Central memory CD8-positive, alpha-beta T cell (primary cell): ENCODE measurements at regions not wholly inside any gene's neighbourhood (a gene's known extent, or its start where the extent isn't known, plus 50 kb on each side); places are given as distances from the start of the nearest gene placed in this dataset.

Source experiments
- ATAC-seq: fragments of 150-1000 bp; cut with Tn5 transposase; replicated peaks from 2 replicates; pipeline ENCODE4 v1.10.0; 2022; ENCODE audit warnings: mild to moderate bottlenecking, moderate FRiP score, moderate number of reproducible peaks; ENCODE audit not compliant: poor library complexity, severe bottlenecking; ENCODE audit errors: extremely low read depth
- DNase-seq, 2 donors: peaks; one replicate each; pipeline ENCODE4 v3.0.0; 2021; ENCODE audit warnings: low spot score in 2 of 2
- H3K27ac Mint-ChIP-seq: one replicate; pipeline ENCODE4 v1.8.0; 2022; ENCODE audit warnings: low read depth, mild to moderate bottlenecking, moderate library complexity, mixed read lengths
- H3K27me3 Mint-ChIP-seq: one replicate; pipeline ENCODE4 v1.8.0; 2022; ENCODE audit warnings: mixed read lengths
- H3K36me3 Mint-ChIP-seq: one replicate; pipeline ENCODE4 v1.8.0; 2022; ENCODE audit warnings: mild to moderate bottlenecking, moderate library complexity, mixed read lengths; ENCODE audit not compliant: insufficient read depth
- H3K4me1 Mint-ChIP-seq: one replicate; pipeline ENCODE4 v1.8.0; 2022; ENCODE audit warnings: mixed read lengths
- H3K4me3 Mint-ChIP-seq: one replicate; pipeline ENCODE4 v1.8.0; 2022; ENCODE audit warnings: mild to moderate bottlenecking, moderate library complexity, mixed read lengths
- H3K9me3 Mint-ChIP-seq: one replicate; pipeline ENCODE4 v1.8.0; 2022; ENCODE audit warnings: mixed read lengths

DNA sequence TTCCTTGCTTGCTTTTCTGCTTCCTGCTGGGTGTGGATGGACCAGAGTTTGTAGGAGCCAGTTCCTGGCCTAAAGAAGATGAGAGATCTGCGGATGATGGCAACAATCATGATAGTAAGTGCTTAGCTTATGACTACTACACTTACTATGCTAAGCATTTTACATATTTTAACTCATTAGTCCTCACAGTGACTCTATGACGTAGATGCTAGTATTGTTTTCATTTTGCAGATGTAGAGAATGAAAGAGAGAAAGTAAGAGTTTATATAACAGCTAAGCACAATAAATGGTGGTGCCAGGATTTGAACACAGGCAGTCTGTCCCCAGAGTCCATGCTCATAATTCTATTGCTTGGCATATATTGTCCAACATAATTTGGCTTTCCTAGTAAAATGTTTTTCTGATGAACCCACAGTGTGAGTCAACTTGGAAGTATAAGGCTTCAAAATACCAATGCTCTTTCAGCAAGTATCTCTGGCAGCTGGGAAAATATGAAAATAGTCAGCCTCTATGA is 363.2 kb upstream of the DDHD1 start:
- peaks cover 27% of the 10 kb centered on the region for H3K9me3 Mint-ChIP-seq
- DNase-seq (no peak), ATAC-seq (no peak)
- no peak overlapping the region for H3K4me3 Mint-ChIP-seq
- no peaks in the 10 kb centered on the region for H3K36me3 Mint-ChIP-seq
- no peaks in the 10 kb centered on the region for H3K27me3 Mint-ChIP-seq
- no peak overlapping the region for H3K27ac Mint-ChIP-seq
- H3K4me1 Mint-ChIP-seq = no peaks in the 10 kb centered on the region

DNA sequence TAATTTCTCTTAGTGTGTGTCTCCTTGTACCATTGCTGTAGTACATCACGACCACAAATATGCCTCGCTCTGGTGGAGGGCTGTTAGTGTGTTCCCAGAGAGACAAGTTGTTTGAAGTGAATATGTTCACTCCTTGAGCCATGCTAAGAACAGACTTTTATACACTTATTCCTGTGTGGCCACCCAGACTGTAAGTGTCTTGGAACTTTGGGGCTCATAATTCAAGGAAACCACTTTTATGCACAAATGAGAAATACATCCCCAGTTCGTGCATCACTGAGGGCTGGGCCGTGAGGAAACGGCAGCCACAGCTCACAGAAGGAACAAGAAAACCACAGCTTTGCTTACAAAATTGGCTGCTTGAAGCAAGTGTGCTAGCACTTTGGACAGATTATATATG is 362.2 kb upstream of the DDHD1 start:
- Mint-ChIP-seq H3K27ac (no peak overlapping the region), H3K4me1 (no peaks in the 10 kb centered on the region), H3K4me3 (no peak overlapping the region), H3K9me3 (peaks cover 22% of the 10 kb centered on the region), H3K27me3 (no peaks in the 10 kb centered on the region), H3K36me3 (no peaks in the 10 kb centered on the region)
- ATAC-seq = no peak
- no peak for DNase-seq

DNA sequence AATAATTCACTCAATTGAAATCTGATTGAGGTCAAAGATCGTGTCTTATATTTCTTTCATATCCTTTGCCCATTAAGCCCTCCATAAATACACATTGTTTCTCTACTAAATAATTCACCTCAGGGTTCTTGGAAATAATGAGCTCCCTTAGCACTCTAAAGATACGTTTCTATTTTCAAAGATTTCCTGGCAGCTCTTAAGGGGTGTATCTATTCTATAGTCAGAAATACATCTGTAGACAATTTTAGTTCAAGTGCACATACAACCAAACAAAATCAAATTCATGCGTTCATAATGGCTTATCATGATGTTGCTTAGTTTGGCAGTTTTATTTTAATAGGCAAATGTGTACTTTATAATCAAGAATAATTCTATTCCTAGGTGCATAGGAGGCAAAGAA is 361.1 kb upstream of the DDHD1 start:
- no peaks in the 10 kb centered on the region for H3K36me3 Mint-ChIP-seq
- peaks cover 18% of the 10 kb centered on the region for H3K9me3 Mint-ChIP-seq
- no peak for ATAC-seq
- H3K27me3 Mint-ChIP-seq = no peaks in the 10 kb centered on the region
- no peak overlapping the region for H3K27ac Mint-ChIP-seq
- DNase-seq = no peak
- H3K4me1 Mint-ChIP-seq = no peaks in the 10 kb centered on the region
- no peak overlapping the region for H3K4me3 Mint-ChIP-seq

DNA sequence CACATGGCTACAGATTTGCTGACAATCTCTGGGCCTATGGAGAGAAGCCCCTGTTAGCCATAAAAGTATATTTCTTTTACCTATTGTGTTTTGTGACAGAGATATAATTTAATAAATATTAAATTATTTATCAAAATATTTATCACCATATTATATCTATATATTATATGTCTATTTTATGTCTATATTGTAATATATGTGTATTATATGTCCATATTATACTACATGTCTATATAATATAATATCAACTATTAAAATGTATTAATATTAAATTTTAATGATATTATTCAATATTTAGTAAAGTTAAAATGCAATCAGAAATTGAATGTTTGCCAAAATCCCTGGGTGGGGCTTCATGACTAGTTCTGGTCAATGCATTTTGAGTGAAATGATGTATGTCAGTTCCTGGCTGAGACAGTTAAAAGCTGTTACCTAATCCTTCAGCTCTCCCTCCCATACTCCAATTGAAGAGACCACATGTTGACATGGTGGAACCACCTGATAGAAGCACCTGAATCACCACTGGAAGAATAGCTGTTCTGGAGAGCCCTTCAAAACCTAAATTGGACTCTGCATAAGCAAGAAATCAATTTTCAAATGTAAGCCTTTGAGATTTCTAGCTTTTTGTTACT is 357.3 kb upstream of the DDHD1 start:
- Mint-ChIP-seq H3K27me3 (no peaks in the 10 kb centered on the region), H3K4me1 (no peaks in the 10 kb centered on the region), H3K4me3 (no peak overlapping the region), H3K27ac (no peak overlapping the region), H3K9me3 (peaks cover 35% of the 10 kb centered on the region), H3K36me3 (no peaks in the 10 kb centered on the region)
- no peak for ATAC-seq
- no peak for DNase-seq

DNA sequence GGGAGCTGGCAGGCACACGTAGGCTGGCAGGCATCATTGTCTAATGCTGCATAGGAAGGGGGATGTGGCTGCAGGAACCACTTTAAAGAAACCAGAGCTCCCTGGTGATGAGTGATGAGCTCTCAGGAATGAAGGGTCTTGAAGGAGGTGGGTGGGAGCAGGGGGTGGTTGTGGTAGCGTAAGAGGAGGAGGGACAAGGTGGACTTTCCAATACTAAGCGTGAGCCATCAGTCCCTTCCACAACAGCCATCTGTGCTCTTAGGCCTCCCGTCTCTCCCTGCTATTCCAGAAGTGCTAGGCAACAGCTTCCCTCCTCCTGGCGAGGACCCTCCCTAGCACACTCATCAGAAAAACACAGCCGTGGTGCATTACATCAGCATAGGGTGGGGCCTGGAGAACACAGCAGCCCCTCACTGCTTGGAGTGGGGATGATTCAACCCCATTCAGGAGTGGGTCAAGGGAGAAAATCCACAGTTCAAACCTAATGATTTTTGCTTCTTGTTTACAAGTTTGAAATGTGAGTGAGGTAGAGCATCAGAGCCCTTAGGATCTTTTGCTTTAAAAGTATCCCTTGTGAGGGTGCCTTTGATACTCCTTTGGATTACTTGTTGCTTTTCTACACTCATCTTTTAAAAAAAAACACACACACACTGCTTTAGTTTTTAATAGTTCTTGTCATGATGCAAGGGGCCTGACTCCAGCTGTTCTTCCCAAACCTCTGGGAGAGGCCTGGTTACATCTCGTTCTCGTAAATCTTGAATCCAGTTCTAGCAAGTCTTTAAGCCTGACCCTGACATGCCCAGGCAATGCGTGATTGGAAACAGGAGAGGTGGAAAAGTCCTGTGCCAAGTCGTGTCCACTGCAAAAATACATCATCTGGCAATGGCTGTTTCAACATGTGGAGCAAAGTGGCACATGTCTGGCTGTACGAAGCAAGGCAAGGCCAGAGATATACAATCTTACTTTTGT is 356.4 kb upstream of the DDHD1 start:
- ATAC-seq = no peak
- no peak for DNase-seq
- Mint-ChIP-seq H3K4me1 (no peaks in the 10 kb centered on the region), H3K4me3 (no peak overlapping the region), H3K9me3 (peaks cover 41% of the 10 kb centered on the region), H3K27me3 (no peaks in the 10 kb centered on the region), H3K36me3 (peaks cover 2% of the 10 kb centered on the region), H3K27ac (no peak overlapping the region)

DNA sequence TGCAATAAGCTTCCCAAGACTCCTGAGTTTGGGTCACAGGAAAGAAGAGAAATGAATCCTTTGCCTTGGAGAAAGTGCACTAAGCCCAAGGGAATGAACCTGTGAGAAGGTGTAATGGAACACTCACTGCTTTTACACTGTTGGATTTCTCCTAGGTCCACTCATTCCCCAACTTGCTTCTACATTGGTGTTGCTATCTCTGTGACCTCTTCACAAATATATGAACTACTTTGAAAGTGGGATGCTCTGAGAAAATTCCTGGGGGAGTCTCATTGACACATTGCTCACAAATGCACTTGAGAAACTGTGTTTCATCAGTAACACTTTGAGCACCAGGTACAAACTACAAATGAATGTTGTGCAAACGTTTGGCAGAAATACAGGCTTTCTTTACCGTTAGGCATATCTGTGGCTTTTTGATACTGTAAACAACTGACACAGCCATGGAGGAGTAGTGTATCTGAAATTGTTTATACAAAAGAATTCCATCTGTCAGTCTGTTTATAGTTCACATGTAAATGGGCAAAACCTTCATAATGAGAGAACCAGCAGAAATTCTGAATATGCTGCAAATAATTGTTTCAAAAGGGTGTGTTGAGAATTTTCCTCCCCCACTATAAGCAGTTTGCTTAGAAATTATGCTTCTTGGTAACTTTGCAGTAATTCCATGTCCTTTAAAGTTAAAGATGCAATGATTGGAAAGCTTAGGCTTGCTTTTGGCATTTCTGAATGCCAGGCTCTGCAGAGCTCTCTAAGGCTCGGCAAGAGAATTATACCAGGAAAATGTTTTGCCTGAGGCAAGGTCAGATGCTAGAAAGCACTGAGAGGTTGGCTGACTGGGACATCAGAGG is 348.5 kb upstream of the DDHD1 start:
- Mint-ChIP-seq H3K9me3 (peaks cover 44% of the 10 kb centered on the region), H3K36me3 (peaks cover 4% of the 10 kb centered on the region), H3K4me1 (no peaks in the 10 kb centered on the region), H3K4me3 (no peak overlapping the region), H3K27ac (no peak overlapping the region), H3K27me3 (no peaks in the 10 kb centered on the region)
- no peak for ATAC-seq
- no peak for DNase-seq

DNA sequence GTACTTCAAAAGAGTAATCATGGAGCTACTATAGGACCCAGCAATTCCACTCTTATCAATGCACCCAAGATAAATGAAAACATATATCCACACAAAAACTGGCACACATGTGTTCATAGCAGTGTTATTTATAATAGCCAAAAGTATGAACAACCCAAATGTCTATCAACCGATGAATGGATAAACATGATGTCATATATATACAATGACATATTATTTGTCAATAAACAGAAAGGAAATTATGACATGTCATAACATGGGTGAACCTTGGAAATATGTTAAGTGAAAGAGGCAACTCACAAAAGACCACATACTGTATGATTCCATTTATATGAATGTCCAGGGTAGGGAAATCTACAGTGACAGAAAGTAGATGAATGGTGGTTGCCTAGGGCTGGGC is 347.1 kb upstream of the DDHD1 start:
- Mint-ChIP-seq H3K27me3 (no peaks in the 10 kb centered on the region), H3K4me1 (no peaks in the 10 kb centered on the region), H3K9me3 (peaks cover 33% of the 10 kb centered on the region), H3K4me3 (no peak overlapping the region), H3K36me3 (peaks cover 2% of the 10 kb centered on the region), H3K27ac (no peak overlapping the region)
- ATAC-seq (no peak), DNase-seq (no peak)

DNA sequence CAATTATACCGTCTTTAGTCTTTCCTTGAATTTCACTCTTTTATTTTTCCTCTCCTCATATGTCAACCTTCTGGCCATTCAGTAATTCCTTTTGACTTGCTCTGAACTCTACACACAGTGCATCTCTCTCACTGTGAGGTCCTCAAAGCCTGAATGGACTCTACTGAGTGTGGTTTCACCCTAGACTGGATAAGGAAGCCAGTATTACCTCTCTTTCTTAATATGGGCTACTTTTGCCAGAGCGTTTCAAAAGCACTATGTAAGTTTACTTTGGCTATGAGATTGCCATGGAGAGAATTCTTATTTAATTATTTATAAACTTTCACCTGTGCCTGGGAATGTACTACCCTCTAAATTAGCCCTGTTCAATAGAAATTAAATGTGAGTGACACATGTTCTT is 343.5 kb upstream of the DDHD1 start:
- H3K9me3 Mint-ChIP-seq = peaks cover 11% of the 10 kb centered on the region
- H3K4me1 Mint-ChIP-seq = no peaks in the 10 kb centered on the region
- no peak overlapping the region for H3K4me3 Mint-ChIP-seq
- DNase-seq (no peak), ATAC-seq (no peak)
- no peaks in the 10 kb centered on the region for H3K27me3 Mint-ChIP-seq
- no peak overlapping the region for H3K27ac Mint-ChIP-seq
- peaks cover 2% of the 10 kb centered on the region for H3K36me3 Mint-ChIP-seq

DNA sequence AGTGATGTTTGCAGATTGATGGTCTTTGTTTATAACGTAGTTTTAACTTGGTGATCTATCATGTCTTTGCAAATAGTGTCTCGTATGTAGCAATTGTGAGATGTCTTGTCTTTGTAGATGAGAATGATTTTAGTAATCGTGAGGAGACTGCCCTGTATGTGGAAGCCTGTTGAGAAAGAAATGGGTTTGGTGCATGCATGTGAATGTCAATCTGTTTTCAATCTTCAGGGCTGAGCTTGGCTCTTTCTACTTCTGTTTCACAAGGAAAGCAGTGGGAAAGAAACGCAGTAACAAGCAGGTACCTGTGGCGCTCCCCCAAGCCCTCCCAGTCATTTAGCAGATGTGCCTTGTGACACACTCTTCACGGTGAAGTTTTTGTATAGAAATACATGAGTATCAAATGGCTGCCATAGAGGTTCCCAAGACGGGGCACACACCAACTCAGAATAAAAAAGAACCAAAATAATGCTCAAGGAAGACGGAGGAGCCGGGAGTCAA is 342.8 kb upstream of the DDHD1 start:
- H3K27ac Mint-ChIP-seq = no peak overlapping the region
- no peaks in the 10 kb centered on the region for H3K4me1 Mint-ChIP-seq
- H3K9me3 Mint-ChIP-seq = peaks cover 11% of the 10 kb centered on the region
- peaks cover 2% of the 10 kb centered on the region for H3K36me3 Mint-ChIP-seq
- no peaks in the 10 kb centered on the region for H3K27me3 Mint-ChIP-seq
- no peak overlapping the region for H3K4me3 Mint-ChIP-seq
- ATAC-seq (no peak), DNase-seq (no peak)

DNA sequence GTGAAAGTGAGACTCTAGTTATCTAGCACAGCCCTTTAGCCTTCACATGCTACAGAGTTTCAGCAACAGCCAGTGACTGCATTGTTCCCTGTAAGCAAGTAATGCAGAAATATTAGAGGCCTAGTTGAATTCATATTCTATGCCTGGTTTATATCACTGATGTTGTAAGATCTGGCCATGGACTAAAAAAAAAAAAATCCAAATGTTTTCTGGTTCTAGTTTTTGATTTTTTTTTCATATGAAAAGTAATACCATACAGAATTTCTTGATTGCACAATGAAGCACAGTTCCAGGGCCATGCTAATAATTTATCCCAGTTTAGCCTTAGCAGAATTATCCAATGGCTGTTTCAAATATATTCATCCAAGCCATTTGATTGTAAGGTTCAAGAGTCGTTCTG is 341.5 kb upstream of the DDHD1 start:
- Mint-ChIP-seq H3K27ac (no peak overlapping the region), H3K27me3 (no peaks in the 10 kb centered on the region), H3K36me3 (peaks cover 2% of the 10 kb centered on the region), H3K9me3 (peaks cover 11% of the 10 kb centered on the region), H3K4me1 (no peaks in the 10 kb centered on the region), H3K4me3 (no peak overlapping the region)
- DNase-seq = no peak
- no peak for ATAC-seq

DNA sequence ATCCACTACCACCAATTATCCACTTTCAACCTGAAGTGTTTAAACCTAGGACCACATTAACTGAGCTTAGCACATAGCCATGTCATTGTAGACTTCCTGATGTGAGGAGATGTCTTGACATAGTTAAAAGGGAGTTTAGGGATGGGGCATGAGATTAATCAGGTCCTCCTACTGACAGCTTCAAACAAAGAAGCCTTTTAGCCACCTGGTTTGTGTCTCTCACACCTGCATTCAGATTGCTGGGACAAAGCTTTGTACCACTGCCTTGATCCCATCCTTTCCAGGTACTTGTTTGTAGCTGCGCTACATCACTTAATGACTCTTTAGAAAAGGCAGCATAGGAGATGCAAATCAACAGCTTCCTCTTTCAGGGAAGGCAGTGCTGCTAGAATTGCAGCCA is 340.7 kb upstream of the DDHD1 start:
- H3K27ac Mint-ChIP-seq = no peak overlapping the region
- H3K4me1 Mint-ChIP-seq = no peaks in the 10 kb centered on the region
- DNase-seq (no peak), ATAC-seq (no peak)
- no peaks in the 10 kb centered on the region for H3K27me3 Mint-ChIP-seq
- peaks cover 10% of the 10 kb centered on the region for H3K9me3 Mint-ChIP-seq
- no peak overlapping the region for H3K4me3 Mint-ChIP-seq
- peaks cover 2% of the 10 kb centered on the region for H3K36me3 Mint-ChIP-seq

DNA sequence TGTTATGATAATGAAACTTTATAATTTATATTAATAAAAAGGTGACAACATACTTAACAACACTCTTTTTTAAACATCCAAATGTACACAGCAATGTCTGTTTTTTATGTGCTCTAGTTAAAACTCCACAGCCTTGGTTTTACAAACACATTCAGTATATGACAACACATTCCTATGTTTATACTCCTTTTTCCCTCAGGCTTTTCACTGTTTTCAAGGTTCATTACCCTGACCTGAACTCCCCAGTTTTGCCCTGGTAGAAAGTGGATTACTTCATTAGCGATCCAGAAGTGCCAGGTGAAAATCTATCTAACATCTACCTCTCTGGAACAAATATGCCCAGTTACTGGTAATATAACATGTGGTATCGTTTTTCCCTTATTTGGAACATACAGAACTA is 340.2 kb upstream of the DDHD1 start:
- peaks cover 5% of the 10 kb centered on the region for H3K9me3 Mint-ChIP-seq
- H3K36me3 Mint-ChIP-seq = no peaks in the 10 kb centered on the region
- no peak overlapping the region for H3K27ac Mint-ChIP-seq
- DNase-seq (no peak), ATAC-seq (no peak)
- H3K4me1 Mint-ChIP-seq = no peaks in the 10 kb centered on the region
- H3K4me3 Mint-ChIP-seq = no peak overlapping the region
- no peaks in the 10 kb centered on the region for H3K27me3 Mint-ChIP-seq
